Endothelial cell (in vitro differentiated cells): ENCODE measurements at regions not wholly inside any gene's neighbourhood (a gene's known extent, or its start where the extent isn't known, plus 50 kb on each side); places are given as distances from the start of the nearest gene placed in this dataset.

Experiments used
- DNase-seq: peaks from one replicate; pipeline ENCODE4 v3.0.0; 2021; ENCODE audit warnings: low spot score
- H3K27ac Mint-ChIP-seq: one replicate; pipeline ENCODE4 v1.8.0; 2021; ENCODE audit warnings: mixed read lengths, inconsistent platforms; ENCODE audit not compliant: unreplicated experiment
- H3K27me3 Mint-ChIP-seq: one replicate; pipeline ENCODE4 v1.8.0; 2021; ENCODE audit warnings: mild to moderate bottlenecking, moderate library complexity, mixed read lengths, inconsistent platforms; ENCODE audit not compliant: unreplicated experiment
- H3K36me3 Mint-ChIP-seq: one replicate; pipeline ENCODE4 v1.8.0; 2021; ENCODE audit warnings: mild to moderate bottlenecking, low read depth, mixed read lengths, inconsistent platforms; ENCODE audit not compliant: unreplicated experiment
- H3K4me1 Mint-ChIP-seq: one replicate; pipeline ENCODE4 v1.8.0; 2021; ENCODE audit warnings: mild to moderate bottlenecking, mixed read lengths, inconsistent platforms; ENCODE audit not compliant: unreplicated experiment
- H3K4me3 Mint-ChIP-seq: one replicate; pipeline ENCODE4 v1.8.0; 2021; ENCODE audit warnings: mild to moderate bottlenecking, mixed read lengths, inconsistent platforms; ENCODE audit not compliant: unreplicated experiment
- H3K9me3 Mint-ChIP-seq: one replicate; pipeline ENCODE4 v1.8.0; 2021; ENCODE audit warnings: mixed read lengths, inconsistent platforms; ENCODE audit not compliant: unreplicated experiment
- CTCF ChIP-seq: fragments of 200-600 bp; sonication (generic); IDR thresholded peaks from one replicate; pipeline ENCODE4 v1.5.0; 2021; ENCODE audit warnings: antibody characterized with exemption; ENCODE audit not compliant: unreplicated experiment

GRCh38 chr9:81082221-81082620, 607.1 kb downstream of the TLE1 start:
- no peak for TF ChIP-seq CTCF
- Mint-ChIP-seq H3K4me1 (peaks cover 7% of the 10 kb centered on the region), H3K9me3 (no peaks in the 10 kb centered on the region), H3K36me3 (no peaks in the 10 kb centered on the region), H3K4me3 (no peak overlapping the region), H3K27me3 (no peaks in the 10 kb centered on the region), H3K27ac (no peak overlapping the region)
- DNase-seq, result no peak

DNA sequence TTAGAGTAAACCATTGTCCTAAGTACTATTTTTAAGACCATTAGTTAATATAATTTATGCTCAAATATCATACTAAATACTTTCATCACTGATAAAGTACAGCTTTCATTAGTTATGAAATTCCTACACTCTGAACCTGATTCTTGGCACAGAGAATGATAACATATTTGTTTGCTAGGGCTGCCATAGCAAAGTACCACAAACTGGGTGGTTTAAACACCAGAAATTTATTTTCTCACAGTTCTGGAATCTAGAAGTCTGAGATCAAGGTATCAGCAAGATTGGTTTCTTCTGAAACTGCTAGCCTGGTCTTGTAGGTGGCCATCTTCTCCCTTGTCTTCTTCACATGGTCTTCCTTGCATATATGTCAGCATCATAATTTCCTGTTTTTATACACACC, 608.4 kb downstream of the TLE1 start:
- no peak for TF ChIP-seq CTCF
- Mint-ChIP-seq H3K9me3 (no peaks in the 10 kb centered on the region), H3K27ac (no peak overlapping the region), H3K4me1 (peaks cover 7% of the 10 kb centered on the region), H3K27me3 (no peaks in the 10 kb centered on the region), H3K4me3 (no peak overlapping the region), H3K36me3 (no peaks in the 10 kb centered on the region)
- DNase-seq, result no peak

GRCh38 chr9:81080185-81080584, 609.2 kb downstream of the TLE1 start:
- no peak overlapping the region for H3K4me3 Mint-ChIP-seq
- no peaks in the 10 kb centered on the region for H3K36me3 Mint-ChIP-seq
- H3K27me3 Mint-ChIP-seq, result no peaks in the 10 kb centered on the region
- no peaks in the 10 kb centered on the region for H3K9me3 Mint-ChIP-seq
- H3K4me1 Mint-ChIP-seq, result peaks cover 7% of the 10 kb centered on the region
- DNase-seq, result no peak
- H3K27ac Mint-ChIP-seq, result no peak overlapping the region
- no peak for TF ChIP-seq CTCF

GRCh38 chr9:81079055-81079454, 610.3 kb downstream of the TLE1 start:
- Mint-ChIP-seq H3K27me3 (no peaks in the 10 kb centered on the region), H3K4me1 (peaks cover 7% of the 10 kb centered on the region), H3K4me3 (no peak overlapping the region), H3K9me3 (no peaks in the 10 kb centered on the region), H3K27ac (no peak overlapping the region), H3K36me3 (no peaks in the 10 kb centered on the region)
- DNase-seq, result no peak
- TF ChIP-seq CTCF, result no peak

DNA sequence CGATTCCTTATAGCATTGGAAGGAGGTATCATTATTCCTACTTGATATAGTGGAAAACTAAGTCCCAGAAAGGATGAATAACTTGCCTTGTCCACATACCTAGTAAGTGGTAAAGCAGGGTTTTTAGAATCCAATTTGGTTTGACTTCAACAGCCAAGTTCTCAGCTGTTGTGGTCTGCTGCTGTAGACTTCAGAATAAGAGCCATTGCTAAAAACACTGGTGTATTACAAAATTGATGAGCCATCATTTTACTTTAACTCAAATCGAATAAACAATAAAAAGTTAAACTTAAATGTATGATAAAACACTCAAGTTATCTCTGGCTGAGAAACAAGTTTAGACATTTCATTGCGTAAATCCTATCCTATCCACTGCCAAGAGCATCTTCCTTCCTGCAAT, 610.8 kb downstream of the TLE1 start:
- H3K36me3 Mint-ChIP-seq, result no peaks in the 10 kb centered on the region
- no peak overlapping the region for H3K4me3 Mint-ChIP-seq
- H3K4me1 Mint-ChIP-seq, result peaks cover 7% of the 10 kb centered on the region
- DNase-seq, result no peak
- TF ChIP-seq CTCF, result no peak
- H3K9me3 Mint-ChIP-seq, result no peaks in the 10 kb centered on the region
- H3K27ac Mint-ChIP-seq, result no peak overlapping the region
- no peaks in the 10 kb centered on the region for H3K27me3 Mint-ChIP-seq
